ENCODE measurements at regions not wholly inside any gene's neighbourhood (a gene's known extent, or its start where the extent isn't known, plus 50 kb on each side); places are given as distances from the start of the nearest gene placed in this dataset.

DNA sequence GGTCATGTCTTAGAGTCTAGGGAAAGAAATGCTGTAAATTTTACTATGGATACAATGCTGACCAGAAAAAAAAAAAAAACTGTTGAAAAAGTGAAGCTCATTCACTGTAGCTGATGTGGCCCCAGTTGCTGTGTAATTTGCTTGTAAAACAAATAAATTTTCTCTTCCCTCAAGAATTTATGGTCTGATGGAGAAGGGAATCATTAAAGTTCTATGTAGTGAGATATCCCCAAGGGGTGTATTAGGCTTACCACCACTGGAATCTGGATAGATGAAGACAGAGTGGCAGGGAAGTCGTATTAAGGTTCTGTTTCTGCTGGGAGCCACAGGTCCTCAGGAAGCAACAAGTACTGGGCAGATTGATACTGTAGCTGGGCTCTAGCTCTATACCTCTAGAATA, 860.0 kb downstream of the LTN1 start:
- Histone ChIP-seq H3K9me3 (no peaks in the 10 kb centered on the region), H3K36me3 (ENCODE audit: control insufficient read depth, insufficient read depth, low read length) (no peaks in the 10 kb centered on the region), H3K27me3 (replicated peaks; ENCODE audit: control insufficient read depth, insufficient read depth, low read length) (no peaks in the 10 kb centered on the region), H3K4me3 (ENCODE audit: low read depth, low read length) (no peak overlapping the region), H3K4me1 (no peaks in the 10 kb centered on the region)
- Mint-ChIP-seq H3K27me3 (ENCODE audit: insufficient read depth, unreplicated experiment) (no peaks in the 10 kb centered on the region), H3K4me3 (ENCODE audit: unreplicated experiment) (no peak overlapping the region), H3K9me3 (ENCODE audit: unreplicated experiment) (no peaks in the 10 kb centered on the region), H3K36me3 (ENCODE audit: insufficient read depth, unreplicated experiment) (no peaks in the 10 kb centered on the region), H3K4me1 (ENCODE audit: low read depth, unreplicated experiment) (no peaks in the 10 kb centered on the region), H3K27ac (ENCODE audit: unreplicated experiment) (no peak overlapping the region)
- TF ChIP-seq, protein P1, sequence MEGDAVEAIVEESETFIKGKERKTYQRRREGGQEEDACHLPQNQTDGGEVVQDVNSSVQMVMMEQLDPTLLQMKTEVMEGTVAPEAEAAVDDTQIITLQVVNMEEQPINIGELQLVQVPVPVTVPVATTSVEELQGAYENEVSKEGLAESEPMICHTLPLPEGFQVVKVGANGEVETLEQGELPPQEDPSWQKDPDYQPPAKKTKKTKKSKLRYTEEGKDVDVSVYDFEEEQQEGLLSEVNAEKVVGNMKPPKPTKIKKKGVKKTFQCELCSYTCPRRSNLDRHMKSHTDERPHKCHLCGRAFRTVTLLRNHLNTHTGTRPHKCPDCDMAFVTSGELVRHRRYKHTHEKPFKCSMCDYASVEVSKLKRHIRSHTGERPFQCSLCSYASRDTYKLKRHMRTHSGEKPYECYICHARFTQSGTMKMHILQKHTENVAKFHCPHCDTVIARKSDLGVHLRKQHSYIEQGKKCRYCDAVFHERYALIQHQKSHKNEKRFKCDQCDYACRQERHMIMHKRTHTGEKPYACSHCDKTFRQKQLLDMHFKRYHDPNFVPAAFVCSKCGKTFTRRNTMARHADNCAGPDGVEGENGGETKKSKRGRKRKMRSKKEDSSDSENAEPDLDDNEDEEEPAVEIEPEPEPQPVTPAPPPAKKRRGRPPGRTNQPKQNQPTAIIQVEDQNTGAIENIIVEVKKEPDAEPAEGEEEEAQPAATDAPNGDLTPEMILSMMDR (IDR thresholded peaks at IDR 0.05; ENCODE audit: insufficient read depth in 1 of 2, low read depth in 1 of 2, low read length in 1 of 2, severe bottlenecking in 1 of 2, unreplicated experiment in 1 of 2), result no peak
- ChIA-PET POLR2A (no interaction called here), CTCF (no interaction called here)
- no peak for DNase-seq
- BruUV-seq (replicated peaks), result no TSS peak
- intact Hi-C loops (cut with micrococcal nuclease; ENCODE audit: unreplicated experiment), result no loop called here

DNA sequence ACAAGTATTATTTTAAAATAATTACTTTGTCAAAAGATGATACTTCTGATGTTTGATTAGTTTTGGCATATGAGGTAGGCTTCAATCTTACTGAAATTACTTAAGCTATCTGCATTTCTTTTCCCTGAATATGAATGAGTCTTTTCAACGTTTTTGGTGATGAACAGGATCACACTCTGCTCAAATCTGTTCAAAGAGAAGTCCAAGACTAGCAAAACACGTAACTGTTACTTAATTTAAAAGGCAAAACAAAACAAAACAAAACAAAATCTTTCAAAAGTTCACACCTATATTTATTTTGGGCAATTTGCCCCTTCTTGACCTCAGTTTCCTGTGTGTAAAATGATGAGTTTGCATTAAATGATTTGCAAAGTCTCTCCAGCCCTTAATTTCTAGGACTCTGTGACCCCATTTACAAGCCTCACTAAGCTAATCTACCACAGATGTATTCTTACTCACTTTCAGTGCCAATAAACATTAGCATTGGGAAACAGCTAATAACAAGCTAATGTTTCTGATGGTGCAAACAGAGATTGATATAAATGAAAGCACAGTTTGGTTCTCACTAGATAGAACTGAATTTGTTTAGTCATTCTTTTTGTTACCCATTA, 865.4 kb downstream of the LTN1 start:
- TF ChIP-seq, protein P1 (IDR thresholded peaks at IDR 0.05; ENCODE audit: insufficient read depth in 1 of 2, low read depth in 1 of 2, low read length in 1 of 2, severe bottlenecking in 1 of 2, unreplicated experiment in 1 of 2), result no peak
- no peak for DNase-seq
- H3K27me3 ChIP-seq (replicated peaks; ENCODE audit: control insufficient read depth, insufficient read depth, low read length), result no peaks in the 10 kb centered on the region
- H3K9me3 Mint-ChIP-seq (ENCODE audit: unreplicated experiment), result no peaks in the 10 kb centered on the region
- BruUV-seq (replicated peaks), result no TSS peak
- no peaks in the 10 kb centered on the region for H3K27me3 Mint-ChIP-seq (ENCODE audit: insufficient read depth, unreplicated experiment)
- H3K27ac Mint-ChIP-seq (ENCODE audit: unreplicated experiment), result no peak overlapping the region
- ChIA-PET POLR2A (no interaction called here), CTCF (no interaction called here)
- intact Hi-C loops (cut with micrococcal nuclease; ENCODE audit: unreplicated experiment), result no loop called here
- H3K36me3 ChIP-seq (ENCODE audit: control insufficient read depth, insufficient read depth, low read length), result no peaks in the 10 kb centered on the region
- H3K4me3 Mint-ChIP-seq (ENCODE audit: unreplicated experiment), result no peak overlapping the region
- H3K4me3 ChIP-seq (ENCODE audit: low read depth, low read length), result no peak overlapping the region
- no peaks in the 10 kb centered on the region for H3K4me1 Mint-ChIP-seq (ENCODE audit: low read depth, unreplicated experiment)
- no peaks in the 10 kb centered on the region for H3K36me3 Mint-ChIP-seq (ENCODE audit: insufficient read depth, unreplicated experiment)
- no peaks in the 10 kb centered on the region for H3K4me1 ChIP-seq
- no peaks in the 10 kb centered on the region for H3K9me3 ChIP-seq

DNA sequence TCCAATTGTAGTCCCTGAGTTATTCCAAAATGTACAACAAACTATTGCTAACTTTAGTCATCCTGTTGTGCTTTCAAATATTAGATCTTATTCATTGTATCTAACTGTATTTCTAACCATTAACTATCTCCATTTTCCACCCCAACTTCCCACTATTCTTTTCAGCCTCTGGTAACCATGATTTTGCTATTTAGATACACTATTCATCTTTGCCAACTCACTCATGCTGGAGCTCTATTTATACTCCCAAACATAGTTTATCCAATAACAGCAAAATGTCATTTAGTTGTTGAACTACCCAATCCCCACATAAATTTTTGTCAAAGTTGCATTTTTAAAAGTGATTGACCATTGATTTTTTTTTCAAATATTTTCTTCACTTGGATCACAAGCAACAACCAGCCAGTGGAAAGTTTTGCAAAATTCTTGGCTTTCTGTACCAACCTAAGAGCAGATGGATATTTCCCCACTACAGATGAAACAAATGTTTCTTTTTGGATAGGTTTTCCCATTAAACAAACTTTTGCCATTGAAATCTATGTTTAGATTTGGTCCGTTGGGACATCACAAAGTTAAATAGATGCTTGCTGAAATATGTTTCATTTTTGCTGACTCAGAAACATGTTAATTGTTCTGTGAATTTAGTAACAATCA, 866.0 kb downstream of the LTN1 start:
- BruUV-seq (replicated peaks), result no TSS peak
- CTCF ChIA-PET, result no interaction called here
- Mint-ChIP-seq H3K36me3 (ENCODE audit: insufficient read depth, unreplicated experiment) (no peaks in the 10 kb centered on the region), H3K27ac (ENCODE audit: unreplicated experiment) (no peak overlapping the region), H3K4me3 (ENCODE audit: unreplicated experiment) (no peak overlapping the region), H3K9me3 (ENCODE audit: unreplicated experiment) (no peaks in the 10 kb centered on the region), H3K27me3 (ENCODE audit: insufficient read depth, unreplicated experiment) (no peaks in the 10 kb centered on the region), H3K4me1 (ENCODE audit: low read depth, unreplicated experiment) (no peaks in the 10 kb centered on the region)
- Histone ChIP-seq H3K4me3 (ENCODE audit: low read depth, low read length) (no peak overlapping the region), H3K27me3 (replicated peaks; ENCODE audit: control insufficient read depth, insufficient read depth, low read length) (no peaks in the 10 kb centered on the region), H3K9me3 (no peaks in the 10 kb centered on the region), H3K36me3 (ENCODE audit: control insufficient read depth, insufficient read depth, low read length) (no peaks in the 10 kb centered on the region), H3K4me1 (no peaks in the 10 kb centered on the region)
- intact Hi-C loops (cut with micrococcal nuclease; ENCODE audit: unreplicated experiment), result no loop called here
- POLR2A ChIA-PET, result no interaction called here
- DNase-seq, result no peak
- TF ChIP-seq, protein P1 (IDR thresholded peaks at IDR 0.05; ENCODE audit: insufficient read depth in 1 of 2, low read depth in 1 of 2, low read length in 1 of 2, severe bottlenecking in 1 of 2, unreplicated experiment in 1 of 2), result no peak

Data from Caco-2 (cell line).